ENCODE measurements at regions not wholly inside any gene's neighbourhood (a gene's known extent, or its start where the extent isn't known, plus 50 kb on each side); places are given as distances from the start of the nearest gene placed in this dataset.

DNA sequence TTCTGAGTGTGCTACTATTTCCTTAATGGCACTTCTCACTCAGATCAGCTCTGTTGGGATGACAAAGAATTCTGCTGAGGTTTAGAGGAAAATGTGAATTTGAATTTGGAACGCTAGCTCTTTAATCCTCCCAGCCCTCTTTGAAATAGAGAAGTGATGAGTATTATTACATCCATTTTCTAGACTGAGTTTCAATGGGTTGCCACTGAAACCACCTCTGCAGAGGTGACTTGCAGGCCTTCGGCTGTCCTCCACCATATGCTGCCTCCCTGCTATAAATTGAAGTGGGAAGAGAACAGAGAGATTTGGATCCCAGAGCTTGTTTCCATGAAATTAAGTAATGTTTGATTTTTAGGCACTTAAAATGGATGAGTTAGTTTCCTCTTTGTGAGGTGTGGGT is 363.2 kb upstream of the SNX7 start:
- H3K4me3 ChIP-seq (ENCODE audit: control insufficient read depth, low read depth, low read length): no peak overlapping the region
- no peak for DNase-seq (ENCODE audit: low read depth)
- TF ChIP-seq, protein P1, sequence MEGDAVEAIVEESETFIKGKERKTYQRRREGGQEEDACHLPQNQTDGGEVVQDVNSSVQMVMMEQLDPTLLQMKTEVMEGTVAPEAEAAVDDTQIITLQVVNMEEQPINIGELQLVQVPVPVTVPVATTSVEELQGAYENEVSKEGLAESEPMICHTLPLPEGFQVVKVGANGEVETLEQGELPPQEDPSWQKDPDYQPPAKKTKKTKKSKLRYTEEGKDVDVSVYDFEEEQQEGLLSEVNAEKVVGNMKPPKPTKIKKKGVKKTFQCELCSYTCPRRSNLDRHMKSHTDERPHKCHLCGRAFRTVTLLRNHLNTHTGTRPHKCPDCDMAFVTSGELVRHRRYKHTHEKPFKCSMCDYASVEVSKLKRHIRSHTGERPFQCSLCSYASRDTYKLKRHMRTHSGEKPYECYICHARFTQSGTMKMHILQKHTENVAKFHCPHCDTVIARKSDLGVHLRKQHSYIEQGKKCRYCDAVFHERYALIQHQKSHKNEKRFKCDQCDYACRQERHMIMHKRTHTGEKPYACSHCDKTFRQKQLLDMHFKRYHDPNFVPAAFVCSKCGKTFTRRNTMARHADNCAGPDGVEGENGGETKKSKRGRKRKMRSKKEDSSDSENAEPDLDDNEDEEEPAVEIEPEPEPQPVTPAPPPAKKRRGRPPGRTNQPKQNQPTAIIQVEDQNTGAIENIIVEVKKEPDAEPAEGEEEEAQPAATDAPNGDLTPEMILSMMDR (IDR thresholded peaks at IDR 0.05; ENCODE audit: control insufficient read depth, insufficient read depth, low read depth, low read length, missing control alignments): no peak

DNA sequence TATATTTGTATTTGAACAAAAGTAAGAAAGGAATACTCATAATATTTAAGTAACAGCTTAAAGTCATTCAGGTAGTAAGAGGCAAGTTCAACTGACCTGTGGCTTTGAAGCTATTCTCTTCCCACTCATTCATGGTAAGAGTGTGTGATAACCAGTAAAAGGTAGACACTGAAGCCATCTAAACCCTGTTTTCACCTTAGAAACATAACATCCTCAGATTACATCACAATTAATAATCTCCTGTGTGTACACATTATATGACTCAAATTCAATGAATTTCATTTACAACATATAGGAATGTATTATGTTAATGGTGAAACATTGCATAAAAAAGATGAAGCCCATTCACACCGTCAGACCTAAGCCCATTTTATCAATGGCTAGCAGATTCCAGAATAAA is 364.8 kb upstream of the SNX7 start:
- TF ChIP-seq, protein P1 (IDR thresholded peaks at IDR 0.05; ENCODE audit: control insufficient read depth, insufficient read depth, low read depth, low read length, missing control alignments): no peak
- DNase-seq (ENCODE audit: low read depth): no peak
- no peak overlapping the region for H3K4me3 ChIP-seq (ENCODE audit: control insufficient read depth, low read depth, low read length)

DNA sequence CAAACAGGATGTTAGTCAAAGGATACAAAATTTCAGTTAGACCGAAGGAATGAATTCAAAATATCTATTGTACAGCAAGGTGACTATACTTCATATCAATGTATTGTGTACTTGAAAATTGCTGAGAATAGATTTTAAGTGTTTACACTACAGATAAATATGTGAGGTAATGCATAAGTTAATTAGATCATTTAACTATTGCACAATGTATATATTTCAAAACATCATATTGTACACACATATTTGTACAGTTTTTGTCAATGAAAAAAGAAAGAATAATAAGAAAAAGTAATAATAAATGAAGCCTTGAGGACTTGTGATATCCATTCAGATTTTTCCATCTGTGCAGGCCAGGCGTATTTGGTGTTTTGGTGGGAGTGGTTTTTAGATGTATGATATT is 367.4 kb upstream of the SNX7 start:
- H3K4me3 ChIP-seq (ENCODE audit: control insufficient read depth, low read depth, low read length): no peak overlapping the region
- TF ChIP-seq, protein P1 (IDR thresholded peaks at IDR 0.05; ENCODE audit: control insufficient read depth, insufficient read depth, low read depth, low read length, missing control alignments): no peak
- DNase-seq (ENCODE audit: low read depth): no peak

DNA sequence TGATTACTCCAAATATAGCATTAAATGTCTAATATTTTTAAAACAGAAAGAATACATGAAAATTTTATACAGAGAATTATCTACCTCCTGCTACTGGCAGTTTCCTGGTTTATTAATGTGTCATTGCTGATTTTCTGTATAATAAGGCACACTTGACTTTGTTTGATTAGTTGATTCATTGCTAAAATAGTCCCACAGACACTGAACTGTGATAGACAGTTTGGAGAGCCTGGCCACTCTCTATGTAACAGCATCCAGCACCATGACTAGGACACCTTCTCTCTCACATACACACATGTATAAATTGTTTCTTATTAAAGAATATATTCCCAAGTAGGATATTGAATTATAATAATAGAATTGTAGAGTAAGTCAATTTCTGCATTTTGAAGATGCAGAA is 368.5 kb upstream of the SNX7 start:
- TF ChIP-seq, protein P1 (IDR thresholded peaks at IDR 0.05; ENCODE audit: control insufficient read depth, insufficient read depth, low read depth, low read length, missing control alignments): no peak
- no peak overlapping the region for H3K4me3 ChIP-seq (ENCODE audit: control insufficient read depth, low read depth, low read length)

DNA sequence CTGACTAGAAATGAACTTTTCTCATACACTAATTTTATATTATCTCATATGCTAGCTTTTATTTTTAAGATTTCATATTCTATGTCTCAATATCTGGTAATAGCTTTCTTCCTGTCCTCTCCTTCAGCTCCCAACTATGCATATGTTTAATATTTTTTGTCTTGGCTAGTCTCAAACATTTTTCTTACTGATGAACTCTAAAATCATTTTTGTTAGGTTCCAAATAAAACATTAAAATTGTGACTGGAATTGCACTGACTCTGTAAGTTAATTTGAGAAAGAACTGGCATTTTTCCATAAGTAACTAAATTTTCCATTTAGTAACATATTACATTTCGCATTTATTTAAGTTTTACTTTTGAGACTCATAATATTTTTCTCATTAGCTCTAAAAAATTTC is 368.5 kb upstream of the DPYD start:
- no peak for DNase-seq (ENCODE audit: low read depth)
- TF ChIP-seq, protein P1 (IDR thresholded peaks at IDR 0.05; ENCODE audit: control insufficient read depth, insufficient read depth, low read depth, low read length, missing control alignments): no peak
- H3K4me3 ChIP-seq (ENCODE audit: control insufficient read depth, low read depth, low read length): no peak overlapping the region

More for the DNA sequence above, 368.5 kb upstream of the SNX7 start:
- DNase-seq (ENCODE audit: low read depth): no peak

DNA sequence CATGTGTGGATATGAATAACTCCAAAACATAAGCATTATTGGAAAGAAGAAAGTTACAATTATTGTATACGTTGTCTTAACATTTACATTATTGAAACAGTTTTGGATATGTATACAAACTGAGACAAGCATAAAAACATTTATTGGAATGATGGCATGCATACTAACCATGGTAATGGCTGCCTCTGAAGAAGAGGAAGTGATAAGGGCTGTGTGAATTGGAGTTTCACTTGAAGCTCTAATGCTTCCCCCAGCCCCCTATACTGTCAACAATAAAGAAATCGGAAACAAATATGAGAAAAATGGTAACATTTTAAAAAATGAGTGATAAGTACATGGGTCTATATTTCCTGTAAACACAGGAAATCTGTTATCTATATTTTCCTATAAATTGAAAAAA is 367.7 kb upstream of the DPYD start:
- TF ChIP-seq, protein P1 (IDR thresholded peaks at IDR 0.05; ENCODE audit: control insufficient read depth, insufficient read depth, low read depth, low read length, missing control alignments): no peak

DNA sequence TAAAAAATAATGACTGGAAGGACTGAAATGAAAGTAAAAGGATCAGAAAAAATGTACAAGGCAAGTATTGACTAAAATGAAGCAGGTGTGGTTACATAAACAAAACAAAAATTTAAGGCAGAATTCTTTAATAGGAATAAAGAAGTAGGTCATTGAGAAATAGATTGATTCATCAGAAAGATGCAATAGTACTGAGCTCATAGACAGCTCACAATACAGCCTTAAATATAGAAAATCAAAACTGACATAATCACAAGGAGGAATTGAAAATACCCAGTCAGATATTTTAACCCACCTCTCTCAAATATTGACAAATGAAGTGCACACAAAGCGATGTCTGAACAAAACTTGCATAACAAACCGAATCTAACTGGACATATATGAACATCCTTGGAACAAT is 366.8 kb upstream of the DPYD start:
- no peak for DNase-seq (ENCODE audit: low read depth)
- TF ChIP-seq, protein P1 (IDR thresholded peaks at IDR 0.05; ENCODE audit: control insufficient read depth, insufficient read depth, low read depth, low read length, missing control alignments): no peak
- no peak overlapping the region for H3K4me3 ChIP-seq (ENCODE audit: control insufficient read depth, low read depth, low read length)

More for the DNA sequence above, 367.7 kb upstream of the DPYD start:
- H3K4me3 ChIP-seq (ENCODE audit: control insufficient read depth, low read depth, low read length): no peak overlapping the region
- DNase-seq (ENCODE audit: low read depth): no peak
